H1 (cell line): ENCODE measurements at regions not wholly inside any gene's neighbourhood (a gene's known extent, or its start where the extent isn't known, plus 50 kb on each side); places are given as distances from the start of the nearest gene placed in this dataset.

ENCODE experiments used
- CTCF ChIA-PET: fragments of 300-600 bp; sonication (Branson Sonifier 250); formaldehyde crosslinking; loops from one replicate; lab custom pipeline; 2021; ENCODE audit not compliant: partially characterized antibody; lab: Charles Lee
- POLR2A ChIA-PET: fragments of 300-600 bp; sonication (Branson Sonifier 250); formaldehyde crosslinking; loops from one replicate; lab custom pipeline; 2021; ENCODE audit warnings: inconsistent platforms; ENCODE audit not compliant: partially characterized antibody; lab: Charles Lee
- DNase-seq, 2 experiments: peaks; one replicate each; pipeline versions ENCODE4 v3.0.0 to v3.0.0-alpha.2; 2010 to 2022; ENCODE audit warnings: low spot score in 2 of 2, low read depth in 1 of 2, mixed read lengths in 1 of 2
- FAIRE-seq: peaks from 2 replicates; lab custom pipeline; 2011; peaks lifted over from hg19 to GRCh38; lab: Jason Lieb, UNC
- H2AFZ ChIP-seq: 2 replicates; pipeline ENCODE4 v1.8.1; 2012; ENCODE audit warnings: low read length, inconsistent platforms
- H2AK5ac ChIP-seq: 2 replicates; pipeline ENCODE4 v1.6.1; 2013; ENCODE audit warnings: low read depth, low read length
- H2BK120ac ChIP-seq: replicated peaks from 2 replicates; pipeline ENCODE3; 2013; ENCODE audit warnings: low read depth, low read length, inconsistent platforms
- H2BK12ac ChIP-seq: 2 replicates; pipeline ENCODE4 v1.6.1; 2013; ENCODE audit warnings: low read depth, low read length
- H2BK15ac ChIP-seq: 2 replicates; pipeline ENCODE4 v1.6.1; 2013; ENCODE audit warnings: low read length
- H2BK20ac ChIP-seq: 2 replicates; pipeline ENCODE4 v1.6.1; 2013; ENCODE audit warnings: low read length
- H2BK5ac ChIP-seq: 2 replicates; pipeline ENCODE4 v1.6.1; 2013; ENCODE audit warnings: low read depth, low read length
- H3K14ac ChIP-seq: 2 replicates; pipeline ENCODE4 v1.6.1; 2013; ENCODE audit warnings: inconsistent platforms; ENCODE audit not compliant: insufficient read length
- H3K18ac ChIP-seq: 2 replicates; pipeline ENCODE4 v1.6.1; 2013; ENCODE audit warnings: low read length; ENCODE audit errors: extremely low read depth
- H3K23ac ChIP-seq: 2 replicates; pipeline ENCODE4 v1.6.1; 2013; ENCODE audit warnings: inconsistent platforms; ENCODE audit not compliant: insufficient read length
- H3K23me2 ChIP-seq: 2 replicates; pipeline ENCODE4 v1.6.1; 2013; ENCODE audit warnings: low read depth, low read length
- H3K27ac ChIP-seq: 2 replicates; pipeline ENCODE4 v1.6.1; 2011; ENCODE audit warnings: low read depth, low read length, inconsistent platforms
- H3K27me3 ChIP-seq, 4 experiments: replicated peaks in 1 of 4; 1 replicate in 1 of 4; 2 replicates in 3 of 4; pipeline versions ENCODE4 v1.6.1 to v1.8.1; 2011 to 2013; ENCODE audit warnings: low read length in 3 of 4, mild to moderate bottlenecking in 3 of 4, inconsistent platforms in 2 of 4, mixed read lengths in 2 of 4, moderate library complexity in 1 of 4; ENCODE audit not compliant: control insufficient read depth in 3 of 4, insufficient read depth in 3 of 4; ENCODE audit errors: extremely low read depth in 1 of 4
- H3K36me3 ChIP-seq, 4 experiments: 2 replicates each; pipeline versions ENCODE4 v1.6.1 to v1.8.1; 2011 to 2013; ENCODE audit warnings: mild to moderate bottlenecking in 4 of 4, low read length in 3 of 4, moderate library complexity in 2 of 4, control low read depth in 1 of 4, inconsistent platforms in 1 of 4; ENCODE audit not compliant: insufficient read depth in 4 of 4, control insufficient read depth in 2 of 4
- H3K4ac ChIP-seq: replicated peaks from 2 replicates; pipeline ENCODE3; 2013; ENCODE audit warnings: low read length, low read depth, mixed read lengths, inconsistent platforms; ENCODE audit not compliant: insufficient read length
- H3K4me1 ChIP-seq, 4 experiments: replicated peaks in 1 of 4; 1 replicate in 1 of 4; 2 replicates in 3 of 4; pipeline versions ENCODE4 v1.6.1 to v1.8.1; 2011 to 2013; ENCODE audit warnings: low read length in 3 of 4, inconsistent platforms in 2 of 4, mixed read lengths in 1 of 4; ENCODE audit not compliant: insufficient read depth in 4 of 4, control insufficient read depth in 3 of 4
- H3K4me2 ChIP-seq, 2 experiments: 2 replicates each; pipeline versions ENCODE4 v1.6.1 to v1.8.1; 2011 to 2013; ENCODE audit warnings: low read depth in 2 of 2, low read length in 2 of 2, control low read depth in 1 of 2, inconsistent platforms in 1 of 2, mild to moderate bottlenecking in 1 of 2; ENCODE audit not compliant: insufficient read depth in 1 of 2
- H3K4me3 ChIP-seq, 4 experiments: fragments of 200-600, 300-600 bp in 1 of 4; sonication (generic), shearing (Covaris generic), sonication (Bioruptor Twin) in 1 of 4; 2 replicates each; pipeline versions ENCODE4 v1.5.1 to v1.8.1; 2011 to 2016; ENCODE audit warnings: low read length in 4 of 4, low read depth in 3 of 4, control low read depth in 2 of 4, inconsistent platforms in 2 of 4, mild to moderate bottlenecking in 2 of 4, mixed read lengths in 1 of 4, moderate library complexity in 1 of 4; ENCODE audit not compliant: insufficient read depth in 2 of 4; ENCODE audit errors: extremely low read depth in 1 of 4
- H3K56ac ChIP-seq: replicated peaks from 2 replicates; pipeline ENCODE3; 2013; ENCODE audit warnings: low read depth, mild to moderate bottlenecking, mixed read lengths, low read length, inconsistent platforms; ENCODE audit not compliant: insufficient read length
- H3K79me1 ChIP-seq: 2 replicates; pipeline ENCODE4 v1.6.1; 2013; ENCODE audit warnings: low read depth, low read length, control low read depth
- H3K79me2 ChIP-seq, 2 experiments: 2 replicates each; pipeline versions ENCODE4 v1.6.1 to v1.8.1; 2012 to 2013; ENCODE audit warnings: low read length in 2 of 2, mild to moderate bottlenecking in 2 of 2, inconsistent platforms in 1 of 2; ENCODE audit not compliant: insufficient read depth in 2 of 2, control insufficient read depth in 1 of 2
- H3K9ac ChIP-seq, 4 experiments: replicated peaks in 1 of 4; 1 replicate in 1 of 4; 2 replicates in 3 of 4; pipeline versions ENCODE4 v1.6.1 to v1.8.1; 2011 to 2013; ENCODE audit warnings: low read depth in 3 of 4, low read length in 3 of 4, control low read depth in 2 of 4, mild to moderate bottlenecking in 2 of 4, moderate library complexity in 2 of 4, inconsistent platforms in 1 of 4; ENCODE audit errors: extremely low read depth in 1 of 4
- H3K9me3 ChIP-seq, 2 experiments: 2 replicates each; pipeline versions ENCODE4 v1.6.1 to v1.8.1; 2012 to 2013; ENCODE audit warnings: mild to moderate bottlenecking in 2 of 2, moderate library complexity in 2 of 2, control low read depth in 1 of 2, inconsistent platforms in 1 of 2, low read depth in 1 of 2, low read length in 1 of 2, mixed read lengths in 1 of 2; ENCODE audit not compliant: insufficient read depth in 2 of 2
- H4K20me1 ChIP-seq, 2 experiments: replicated peaks in 1 of 2; 2 replicates each; pipeline versions ENCODE3 to v1.8.1; 2011 to 2013; ENCODE audit warnings: inconsistent platforms in 2 of 2, low read length in 2 of 2, mild to moderate bottlenecking in 1 of 2; ENCODE audit not compliant: insufficient read depth in 2 of 2, control insufficient read depth in 1 of 2
- H4K5ac ChIP-seq: 2 replicates; pipeline ENCODE4 v1.6.1; 2013; ENCODE audit warnings: low read length, low read depth, mixed read lengths, inconsistent platforms; ENCODE audit not compliant: insufficient read length
- H4K8ac ChIP-seq: 2 replicates; pipeline ENCODE4 v1.8.0; 2013; ENCODE audit warnings: mild to moderate bottlenecking, moderate library complexity, low read length, inconsistent platforms; ENCODE audit not compliant: insufficient read depth; ENCODE audit errors: extremely low read depth
- H4K91ac ChIP-seq: replicated peaks from 2 replicates; pipeline ENCODE3; 2013; ENCODE audit warnings: low read length, mixed read lengths, inconsistent platforms; ENCODE audit not compliant: insufficient read length
- FOSL1 ChIP-seq: IDR thresholded peaks from 2 replicates; pipeline ENCODE4 v1.6.1; 2011; ENCODE audit warnings: mild to moderate bottlenecking, low read depth, low read length, moderate library complexity; ENCODE audit not compliant: insufficient read depth
- GTF2F1 ChIP-seq: IDR thresholded peaks from 2 replicates; pipeline ENCODE4 v1.6.1; 2012; ENCODE audit warnings: low read depth, low read length, improper control_type of control experiment, borderline replicate concordance
- KDM1A ChIP-seq: fragments of 200-600, 300-600 bp; sonication (generic); IDR thresholded peaks from 2 replicates; pipeline ENCODE4 v1.7.1; 2016; ENCODE audit warnings: mild to moderate bottlenecking, low read length, borderline replicate concordance
- KDM4A ChIP-seq: IDR thresholded peaks from one replicate; pipeline ENCODE4 v1.7.1; 2012; ENCODE audit warnings: low read depth, mild to moderate bottlenecking, moderate library complexity, low read length, inconsistent platforms; ENCODE audit not compliant: severe bottlenecking
- POLR2AphosphoS5 ChIP-seq: IDR thresholded peaks from 2 replicates; pipeline ENCODE4 v1.6.1; 2011; ENCODE audit warnings: low read depth, low read length
- POU5F1 ChIP-seq: IDR thresholded peaks from 2 replicates; pipeline ENCODE4 v1.6.1; 2011; ENCODE audit warnings: low read depth, mild to moderate bottlenecking, low read length, moderate library complexity
- RFX5 ChIP-seq: IDR thresholded peaks from 2 replicates; pipeline ENCODE4 v1.6.1; 2011; ENCODE audit warnings: low read depth, low read length, improper control_type of control experiment, borderline replicate concordance
- SAP30 ChIP-seq: fragments of 300-600 bp; sonication (generic); IDR thresholded peaks from 2 replicates; pipeline ENCODE4 v1.7.1; 2012; ENCODE audit warnings: low read length, moderate library complexity, mild to moderate bottlenecking, inconsistent platforms; ENCODE audit not compliant: insufficient read depth, insufficient replicate concordance
- TBP ChIP-seq: IDR thresholded peaks from 2 replicates; pipeline ENCODE4 v1.6.1; 2011; ENCODE audit warnings: low read depth, low read length, improper control_type of control experiment
- TF ChIP-seq, protein P1 (sequence below): IDR thresholded peaks from 2 replicates; pipeline ENCODE4 v1.6.1; 2012; ENCODE audit warnings: low read length, inconsistent platforms
- TF ChIP-seq, protein P2 (sequence below): IDR thresholded peaks from 2 replicates; pipeline ENCODE4 v1.6.1; 2011; ENCODE audit warnings: low read length, improper control_type of control experiment
- TF ChIP-seq, protein P3 (sequence below): IDR thresholded peaks from 2 replicates; pipeline ENCODE4 v1.6.1; 2012; ENCODE audit warnings: inconsistent platforms

DNA sequence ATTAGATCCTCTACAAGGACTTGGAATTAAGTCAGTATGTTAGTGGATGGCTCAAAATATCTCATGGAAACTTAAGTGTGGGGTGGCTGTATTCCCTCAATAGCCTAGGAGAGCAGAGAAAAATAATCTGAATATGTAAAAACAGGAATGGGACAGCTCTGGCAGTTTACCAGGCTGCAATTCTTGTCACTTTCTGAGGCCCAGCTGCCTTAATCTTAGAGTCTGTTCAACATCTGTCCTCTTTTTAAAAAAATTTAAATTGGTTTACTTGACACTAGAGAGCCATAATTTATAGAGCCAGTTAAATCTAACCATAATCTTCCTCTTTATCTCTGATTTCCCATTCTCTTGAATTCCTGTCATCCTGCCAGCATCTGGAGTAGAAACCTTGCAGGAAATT is 109.2 kb upstream of the CXCL13 start:
- Histone ChIP-seq H2AFZ (no peak overlapping the region), H4K20me1 (no peaks in the 10 kb centered on the region), H4K91ac (no peak overlapping the region), H3K79me1 (no peaks in the 10 kb centered on the region), H2BK15ac (no peak overlapping the region), H3K56ac (no peak overlapping the region), H2BK5ac (no peak overlapping the region), H2BK12ac (no peak overlapping the region), H3K79me2 (no peaks in the 10 kb centered on the region), H4K8ac (no peak overlapping the region), H3K9ac (no peak overlapping the region), H3K4me1 (no peaks in the 10 kb centered on the region), H3K27ac (no peak overlapping the region), H2BK120ac (no peak overlapping the region), H3K36me3 (no peaks in the 10 kb centered on the region), H3K4ac (no peak overlapping the region), H2AK5ac (no peak overlapping the region), H4K5ac (no peak overlapping the region), H3K27me3 (no peaks in the 10 kb centered on the region), H3K23me2 (no peaks in the 10 kb centered on the region), H3K9me3 (peaks cover 4 to 6% of the 10 kb centered on the region in 2 experiments; a peak in 1 of 4 replicates), H3K4me3 (no peak overlapping the region), H3K18ac (no peak overlapping the region), H3K23ac (no peak overlapping the region), H3K4me2 (no peak overlapping the region), H3K14ac (no peak overlapping the region), H2BK20ac (no peak overlapping the region)
- ChIA-PET CTCF (interaction anchor here (1.6 to 2.1 kb wide), 2 partner anchors 22 to 139 kb away, joined by 3 to 8 read pairs; no protein-coding TSS in a partner anchor), POLR2A (no interaction called here)
- DNase-seq (no peak), FAIRE-seq (no peak)
- TF ChIP-seq RFX5: no peak
- no peak for TF ChIP-seq KDM1A
- TF ChIP-seq, protein P1, sequence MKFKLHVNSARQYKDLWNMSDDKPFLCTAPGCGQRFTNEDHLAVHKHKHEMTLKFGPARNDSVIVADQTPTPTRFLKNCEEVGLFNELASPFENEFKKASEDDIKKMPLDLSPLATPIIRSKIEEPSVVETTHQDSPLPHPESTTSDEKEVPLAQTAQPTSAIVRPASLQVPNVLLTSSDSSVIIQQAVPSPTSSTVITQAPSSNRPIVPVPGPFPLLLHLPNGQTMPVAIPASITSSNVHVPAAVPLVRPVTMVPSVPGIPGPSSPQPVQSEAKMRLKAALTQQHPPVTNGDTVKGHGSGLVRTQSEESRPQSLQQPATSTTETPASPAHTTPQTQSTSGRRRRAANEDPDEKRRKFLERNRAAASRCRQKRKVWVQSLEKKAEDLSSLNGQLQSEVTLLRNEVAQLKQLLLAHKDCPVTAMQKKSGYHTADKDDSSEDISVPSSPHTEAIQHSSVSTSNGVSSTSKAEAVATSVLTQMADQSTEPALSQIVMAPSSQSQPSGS: no peak
- TF ChIP-seq FOSL1: no peak
- TF ChIP-seq TBP: no peak
- no peak for TF ChIP-seq KDM4A
- TF ChIP-seq, protein P2, sequence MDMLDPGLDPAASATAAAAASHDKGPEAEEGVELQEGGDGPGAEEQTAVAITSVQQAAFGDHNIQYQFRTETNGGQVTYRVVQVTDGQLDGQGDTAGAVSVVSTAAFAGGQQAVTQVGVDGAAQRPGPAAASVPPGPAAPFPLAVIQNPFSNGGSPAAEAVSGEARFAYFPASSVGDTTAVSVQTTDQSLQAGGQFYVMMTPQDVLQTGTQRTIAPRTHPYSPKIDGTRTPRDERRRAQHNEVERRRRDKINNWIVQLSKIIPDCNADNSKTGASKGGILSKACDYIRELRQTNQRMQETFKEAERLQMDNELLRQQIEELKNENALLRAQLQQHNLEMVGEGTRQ: no peak
- TF ChIP-seq POU5F1: no peak
- TF ChIP-seq SAP30: no peak
- TF ChIP-seq GTF2F1: no peak
- TF ChIP-seq POLR2AphosphoS5: no peak
- TF ChIP-seq, protein P3, sequence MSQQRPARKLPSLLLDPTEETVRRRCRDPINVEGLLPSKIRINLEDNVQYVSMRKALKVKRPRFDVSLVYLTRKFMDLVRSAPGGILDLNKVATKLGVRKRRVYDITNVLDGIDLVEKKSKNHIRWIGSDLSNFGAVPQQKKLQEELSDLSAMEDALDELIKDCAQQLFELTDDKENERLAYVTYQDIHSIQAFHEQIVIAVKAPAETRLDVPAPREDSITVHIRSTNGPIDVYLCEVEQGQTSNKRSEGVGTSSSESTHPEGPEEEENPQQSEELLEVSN: no peak
